Upper lobe of right lung (tissue), 1 donor: ENCODE measurements at regions not wholly inside any gene's neighbourhood (a gene's known extent, or its start where the extent isn't known, plus 50 kb on each side); places are given as distances from the start of the nearest gene placed in this dataset.
"Not testable (repeated sequence)": the region's sequence is repeated elsewhere in the genome, so short reads cannot be mapped to it uniquely, and the experiment has no call there.

Experiments
- ATAC-seq: fragments of 200-7000 bp; cut with Tn5 transposase; one replicate; pipeline ENCODE4 v1.9.1; 2020; ENCODE audit warnings: mild to moderate bottlenecking, moderate library complexity
- DNase-seq: peaks from one replicate; pipeline ENCODE4 v3.0.0-alpha.2; 2020
- H3K27ac ChIP-seq: fragments of 200-600 bp; one replicate; pipeline ENCODE4 v1.8.0; 2022
- H3K27me3 ChIP-seq: fragments of 200-600 bp; one replicate; pipeline ENCODE4 v1.8.0; 2022; ENCODE audit warnings: mild to moderate bottlenecking
- H3K36me3 ChIP-seq: fragments of 200-600 bp; one replicate; pipeline ENCODE4 v1.8.0; 2022
- H3K4me1 ChIP-seq: fragments of 200-600 bp; one replicate; pipeline ENCODE4 v1.8.0; 2022
- H3K4me3 ChIP-seq: fragments of 200-600 bp; one replicate; pipeline ENCODE4 v1.8.0; 2022; ENCODE audit warnings: mild to moderate bottlenecking
- H3K9me3 ChIP-seq: fragments of 200-600 bp; one replicate; pipeline ENCODE4 v1.8.0; 2022
- CTCF ChIP-seq: fragments of 200-600 bp; IDR thresholded peaks from one replicate; pipeline ENCODE4 v1.8.0; 2022; ENCODE audit warnings: antibody characterized with exemption
- intact Hi-C: fragments of 100-400 bp; cut with DNase I; formaldehyde crosslinking; loops from one replicate; pipeline ENCODE4 v1.11.0; 2022
- donor health status: DM: no; HTN: yes; CAD: no; lungs with severe emphysema.

- Histone ChIP-seq H3K36me3 (no peaks in the 10 kb centered on the region), H3K4me3 (no peak overlapping the region), H3K4me1 (no peaks in the 10 kb centered on the region), H3K27ac (no peak overlapping the region), H3K27me3 (no peaks in the 10 kb centered on the region), H3K9me3 (no peaks in the 10 kb centered on the region)
- intact Hi-C loops, result no loop called here
- TF ChIP-seq CTCF, result no peak
- no peak for DNase-seq
- ATAC-seq, result no peak
These were observed 659.5 kb upstream of the NRG3 start for GRCh38 chr10:81215498-81215897.

- intact Hi-C loops, result no loop called here
- TF ChIP-seq CTCF, result no peak
- H3K27ac ChIP-seq, result no peak overlapping the region
- ATAC-seq, result no peak
- H3K9me3 ChIP-seq, result no peaks in the 10 kb centered on the region
- no peaks in the 10 kb centered on the region for H3K36me3 ChIP-seq
- H3K27me3 ChIP-seq, result no peaks in the 10 kb centered on the region
- no peak overlapping the region for H3K4me3 ChIP-seq
- H3K4me1 ChIP-seq, result no peaks in the 10 kb centered on the region
- no peak for DNase-seq
These were observed 658.0 kb upstream of the NRG3 start for GRCh38 chr10:81216949-81217348.

GRCh38 chr10:81218307-81218706 is 656.7 kb upstream of the NRG3 start:
- DNase-seq (no peak), ATAC-seq (no peak)
- Histone ChIP-seq H3K4me1 (no peaks in the 10 kb centered on the region), H3K36me3 (no peaks in the 10 kb centered on the region), H3K9me3 (no peaks in the 10 kb centered on the region), H3K27me3 (no peaks in the 10 kb centered on the region), H3K4me3 (no peak overlapping the region), H3K27ac (no peak overlapping the region)
- no peak for TF ChIP-seq CTCF
- intact Hi-C loops, result no loop called here

DNA sequence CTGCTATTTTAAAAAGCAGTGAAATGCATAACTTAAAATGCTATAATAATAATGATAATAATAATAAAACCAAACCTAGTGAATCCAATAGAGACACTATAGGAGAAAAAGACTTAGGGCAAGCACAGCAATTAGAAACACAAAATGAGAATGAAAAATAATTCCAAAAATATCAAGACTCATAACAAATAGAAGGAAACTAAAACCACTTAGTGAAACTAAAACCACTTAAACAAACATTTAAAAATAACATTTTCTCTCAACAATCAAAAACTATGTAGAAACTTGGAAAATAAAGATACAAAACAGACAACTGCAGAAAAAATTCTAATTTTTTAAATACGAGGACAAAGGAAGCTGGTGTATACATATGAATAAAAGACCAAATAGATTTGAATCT is 655.2 kb upstream of the NRG3 start:
- Histone ChIP-seq H3K27ac (no peak overlapping the region), H3K4me3 (no peak overlapping the region), H3K36me3 (no peaks in the 10 kb centered on the region), H3K27me3 (no peaks in the 10 kb centered on the region), H3K9me3 (no peaks in the 10 kb centered on the region), H3K4me1 (no peaks in the 10 kb centered on the region)
- no peak for TF ChIP-seq CTCF
- DNase-seq (no peak), ATAC-seq (no peak)
- intact Hi-C loops, result no loop called here

GRCh38 chr10:81248886-81249285 is 626.1 kb upstream of the NRG3 start:
- H3K27me3 ChIP-seq, result no peaks in the 10 kb centered on the region
- H3K9me3 ChIP-seq, result no peaks in the 10 kb centered on the region
- no peak overlapping the region for H3K27ac ChIP-seq
- no peak for ATAC-seq
- no peak for TF ChIP-seq CTCF
- no peak for DNase-seq
- no peaks in the 10 kb centered on the region for H3K4me1 ChIP-seq
- no peak overlapping the region for H3K4me3 ChIP-seq
- H3K36me3 ChIP-seq, result no peaks in the 10 kb centered on the region
- intact Hi-C loops, result no loop called here

DNA sequence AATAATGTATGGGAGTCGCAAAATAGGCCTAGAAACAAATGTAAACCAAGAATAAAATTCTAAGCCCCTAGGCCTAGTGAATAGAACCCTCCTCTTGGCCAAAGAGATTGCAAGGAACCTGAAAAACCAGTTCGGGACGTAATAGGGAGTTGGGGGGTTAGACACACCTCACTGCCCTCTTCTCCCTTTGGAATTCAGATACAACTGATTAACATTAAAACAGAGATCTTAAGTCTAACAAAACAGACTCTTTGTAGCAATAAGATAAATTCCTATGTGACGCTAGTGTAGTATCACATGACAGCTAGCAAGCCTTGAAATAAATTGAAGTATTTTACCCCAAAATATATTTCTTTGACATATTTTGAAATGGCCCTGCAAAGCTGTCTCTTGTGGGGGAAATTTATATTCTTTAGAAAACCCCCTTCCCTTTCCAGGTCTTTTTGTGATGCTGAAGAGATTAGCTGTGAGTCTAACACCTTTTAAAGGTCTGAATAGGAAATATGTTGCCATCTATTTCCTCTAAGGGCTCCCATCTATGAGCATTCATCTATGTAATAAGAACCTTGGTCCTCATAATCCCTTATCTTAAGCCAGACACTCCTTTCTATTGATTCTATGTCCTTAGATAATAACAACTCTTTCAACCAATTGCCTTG is 623.4 kb upstream of the NRG3 start:
- Histone ChIP-seq H3K27ac (no peak overlapping the region), H3K4me1 (no peaks in the 10 kb centered on the region), H3K4me3 (no peak overlapping the region), H3K36me3 (no peaks in the 10 kb centered on the region), H3K27me3 (no peaks in the 10 kb centered on the region), H3K9me3 (no peaks in the 10 kb centered on the region)
- intact Hi-C loops, result no loop called here
- no peak for TF ChIP-seq CTCF
- DNase-seq, result no peak
- no peak for ATAC-seq

DNA sequence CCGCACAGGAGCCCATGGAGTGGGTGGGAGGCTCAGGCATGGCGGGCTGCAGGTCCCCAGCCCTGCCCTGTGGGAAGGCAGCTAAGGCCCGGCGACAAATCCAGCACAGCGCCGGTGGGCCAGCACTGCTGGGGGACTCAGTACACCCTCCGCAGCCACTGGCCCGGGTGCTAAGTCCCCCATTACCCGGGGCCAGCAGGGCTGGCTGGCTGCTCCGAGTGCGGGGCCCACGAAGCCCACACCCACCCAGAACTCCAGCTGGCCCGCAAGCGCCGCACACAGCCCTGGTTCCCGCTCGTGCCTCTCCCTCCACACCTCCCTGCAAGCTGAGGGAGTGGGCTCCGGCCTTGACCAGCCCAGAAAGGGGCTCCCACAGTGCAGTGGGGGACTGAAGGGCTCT is 610.0 kb upstream of the NRG3 start:
- intact Hi-C loops, ATAC-seq, DNase-seq: not testable (repeated sequence)

More for the DNA sequence above, 610.0 kb upstream of the NRG3 start:
- H3K4me1 ChIP-seq, H3K27me3 ChIP-seq, H3K27ac ChIP-seq, H3K4me3 ChIP-seq, H3K9me3 ChIP-seq, H3K36me3 ChIP-seq: not testable (repeated sequence)
